HL-60 (cell line): ENCODE measurements at regions not wholly inside any gene's neighbourhood (a gene's known extent, or its start where the extent isn't known, plus 50 kb on each side); places are given as distances from the start of the nearest gene placed in this dataset.

ENCODE experiments used
- DNase-seq, 2 experiments: peaks; one replicate each; pipeline ENCODE4 v3.0.0-alpha.2; 2010 to 2020; ENCODE audit warnings: low read depth in 1 of 2, low spot score in 1 of 2
- H3K27ac ChIP-seq: fragments of 250-450 bp; sonication (Bioruptor Pico); replicated peaks from 2 replicates; pipeline ENCODE4 v1.5.1; 2020; ENCODE audit warnings: mild to moderate bottlenecking, moderate library complexity
- H3K27me3 ChIP-seq: fragments of 250-450 bp; sonication (Bioruptor Pico); 2 replicates; pipeline ENCODE4 v1.5.1; 2021; ENCODE audit warnings: mild to moderate bottlenecking, moderate library complexity; ENCODE audit not compliant: insufficient read depth, poor library complexity, severe bottlenecking
- H3K4me3 ChIP-seq: replicated peaks from 2 replicates; pipeline ENCODE4 v1.5.1; 2011; ENCODE audit warnings: mild to moderate bottlenecking, control low read depth, low read length; ENCODE audit not compliant: insufficient read depth
- CTCF ChIP-seq: IDR thresholded peaks from one replicate; pipeline ENCODE4 v1.5.1; 2011; ENCODE audit warnings: low read length, control low read depth, inconsistent platforms; ENCODE audit not compliant: insufficient read depth
- GABPA ChIP-seq: IDR thresholded peaks from 2 replicates; pipeline ENCODE4 v1.6.1; 2012; ENCODE audit warnings: low read depth
- POLR2AphosphoS5 ChIP-seq: IDR thresholded peaks from 2 replicates; pipeline ENCODE4 v1.6.1; 2012; ENCODE audit warnings: low read depth
- SPI1 ChIP-seq: IDR thresholded peaks from 2 replicates; pipeline ENCODE4 v1.6.1; 2012; ENCODE audit warnings: low read depth, mild to moderate bottlenecking, borderline replicate concordance
- TF ChIP-seq, protein P1 (sequence below): IDR thresholded peaks from 2 replicates; pipeline ENCODE4 v1.6.1; 2012; ENCODE audit warnings: low read depth; ENCODE audit not compliant: insufficient replicate concordance

GRCh38 chrX:149267878-149268813 lies 237.0 kb downstream of the IDS start:
- H3K27ac ChIP-seq = no peak overlapping the region
- H3K27me3 ChIP-seq = no peaks in the 10 kb centered on the region
- H3K4me3 ChIP-seq = no peak overlapping the region
- DNase-seq = no peak
- no peak for TF ChIP-seq POLR2AphosphoS5
- no peak for TF ChIP-seq GABPA
- TF ChIP-seq, protein P1, sequence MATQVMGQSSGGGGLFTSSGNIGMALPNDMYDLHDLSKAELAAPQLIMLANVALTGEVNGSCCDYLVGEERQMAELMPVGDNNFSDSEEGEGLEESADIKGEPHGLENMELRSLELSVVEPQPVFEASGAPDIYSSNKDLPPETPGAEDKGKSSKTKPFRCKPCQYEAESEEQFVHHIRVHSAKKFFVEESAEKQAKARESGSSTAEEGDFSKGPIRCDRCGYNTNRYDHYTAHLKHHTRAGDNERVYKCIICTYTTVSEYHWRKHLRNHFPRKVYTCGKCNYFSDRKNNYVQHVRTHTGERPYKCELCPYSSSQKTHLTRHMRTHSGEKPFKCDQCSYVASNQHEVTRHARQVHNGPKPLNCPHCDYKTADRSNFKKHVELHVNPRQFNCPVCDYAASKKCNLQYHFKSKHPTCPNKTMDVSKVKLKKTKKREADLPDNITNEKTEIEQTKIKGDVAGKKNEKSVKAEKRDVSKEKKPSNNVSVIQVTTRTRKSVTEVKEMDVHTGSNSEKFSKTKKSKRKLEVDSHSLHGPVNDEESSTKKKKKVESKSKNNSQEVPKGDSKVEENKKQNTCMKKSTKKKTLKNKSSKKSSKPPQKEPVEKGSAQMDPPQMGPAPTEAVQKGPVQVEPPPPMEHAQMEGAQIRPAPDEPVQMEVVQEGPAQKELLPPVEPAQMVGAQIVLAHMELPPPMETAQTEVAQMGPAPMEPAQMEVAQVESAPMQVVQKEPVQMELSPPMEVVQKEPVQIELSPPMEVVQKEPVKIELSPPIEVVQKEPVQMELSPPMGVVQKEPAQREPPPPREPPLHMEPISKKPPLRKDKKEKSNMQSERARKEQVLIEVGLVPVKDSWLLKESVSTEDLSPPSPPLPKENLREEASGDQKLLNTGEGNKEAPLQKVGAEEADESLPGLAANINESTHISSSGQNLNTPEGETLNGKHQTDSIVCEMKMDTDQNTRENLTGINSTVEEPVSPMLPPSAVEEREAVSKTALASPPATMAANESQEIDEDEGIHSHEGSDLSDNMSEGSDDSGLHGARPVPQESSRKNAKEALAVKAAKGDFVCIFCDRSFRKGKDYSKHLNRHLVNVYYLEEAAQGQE = no peak
- TF ChIP-seq CTCF = no peak
- TF ChIP-seq SPI1 = no peak

DNA sequence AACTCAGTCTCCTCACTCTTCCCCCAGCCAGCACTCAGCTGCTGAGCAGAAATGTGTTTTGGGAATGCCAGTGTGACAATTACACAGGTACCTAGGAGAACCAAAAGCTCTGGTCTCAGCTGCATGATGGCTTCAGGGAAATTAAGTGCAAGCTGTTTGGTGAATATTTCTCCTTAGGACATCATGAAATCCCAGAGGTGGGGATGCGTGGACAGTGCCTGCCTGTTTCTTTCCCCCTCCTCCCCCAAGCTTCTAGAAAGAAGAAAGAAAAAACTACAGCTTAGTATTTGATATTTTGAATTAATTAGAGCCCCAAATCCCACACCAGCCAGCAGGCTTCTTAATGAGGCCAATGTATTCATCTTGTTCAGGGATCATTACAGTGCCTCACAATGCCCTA lies 243.0 kb downstream of the IDS start:
- Histone ChIP-seq H3K27ac (no peak overlapping the region), H3K4me3 (no peak overlapping the region), H3K27me3 (no peaks in the 10 kb centered on the region)
- TF ChIP-seq, protein P1 = no peak
- TF ChIP-seq SPI1 = no peak
- TF ChIP-seq GABPA = no peak
- TF ChIP-seq CTCF = no peak
- no peak for TF ChIP-seq POLR2AphosphoS5
- DNase-seq = no peak

DNA sequence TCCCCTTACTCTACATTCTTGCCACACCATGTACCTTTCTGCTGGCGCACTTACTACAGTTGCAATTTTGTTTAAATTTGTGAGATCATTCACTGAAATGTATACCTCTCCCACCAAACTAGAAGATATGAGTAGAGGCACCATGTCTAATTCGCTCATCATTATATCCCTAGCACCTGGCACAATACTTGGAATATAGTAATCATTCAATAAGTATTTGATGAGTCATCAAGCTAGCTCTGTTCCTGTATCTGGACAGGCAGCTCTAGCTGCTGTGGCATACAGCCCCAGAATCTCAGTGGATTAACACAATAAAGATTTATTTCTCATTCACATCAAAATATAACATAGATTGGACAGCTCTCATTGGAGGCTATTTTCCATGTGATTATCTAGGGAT lies 245.9 kb downstream of the IDS start:
- H3K27ac ChIP-seq = no peak overlapping the region
- DNase-seq = no peak
- TF ChIP-seq SPI1 = no peak
- no peak for TF ChIP-seq CTCF
- TF ChIP-seq, protein P1 = no peak
- no peak for TF ChIP-seq GABPA
- TF ChIP-seq POLR2AphosphoS5 = no peak

More for the DNA sequence above, 245.9 kb downstream of the IDS start:
- Histone ChIP-seq H3K4me3 (no peak overlapping the region), H3K27me3 (no peaks in the 10 kb centered on the region)
